ENCODE measurements at regions not wholly inside any gene's neighbourhood (a gene's known extent, or its start where the extent isn't known, plus 50 kb on each side); places are given as distances from the start of the nearest gene placed in this dataset.

DNA sequence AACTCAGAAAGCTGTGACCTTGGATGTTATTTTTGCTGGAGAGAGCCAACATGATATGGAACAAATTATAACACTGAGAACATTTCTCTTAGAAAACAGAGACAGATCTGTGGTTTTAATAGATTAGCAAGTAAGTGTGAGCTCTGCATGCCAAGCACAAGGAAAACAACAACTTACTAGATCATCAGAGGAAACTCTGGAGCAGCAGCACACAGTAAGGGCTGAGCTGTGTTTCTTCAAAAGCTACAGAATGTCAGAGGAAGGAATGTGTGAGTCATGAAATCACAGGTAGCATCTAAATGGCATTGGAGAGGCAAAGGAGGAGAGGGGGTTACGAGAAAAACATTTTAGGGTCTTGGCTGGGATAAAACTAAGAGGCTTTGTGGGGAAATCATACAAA, 283.4 kb upstream of the FZD8 start:
- H3K4me3 ChIP-seq = no peak overlapping the region
- H3K36me3 ChIP-seq = no peaks in the 10 kb centered on the region
- TF ChIP-seq CTCF (IDR thresholded peaks at IDR 0.05; ENCODE audit: low read depth, low read length) = no peak
- no peak overlapping the region for H3K27ac ChIP-seq
- H3K9me3 ChIP-seq (ENCODE audit: low read depth) = no peaks in the 10 kb centered on the region
- peak in 1 of 2 donors; percentile 25 for DNase-seq (ENCODE audit: low read depth in 1 of 2, low spot score in 1 of 2)
- H3K4me1 ChIP-seq (ENCODE audit: low read depth) = peaks cover 17% of the 10 kb centered on the region
- no peaks in the 10 kb centered on the region for H3K27me3 ChIP-seq

- no peak for DNase-seq (ENCODE audit: low read depth in 1 of 2, low spot score in 1 of 2)
- H3K4me1 ChIP-seq (ENCODE audit: low read depth) = peaks cover 17% of the 10 kb centered on the region
- no peak overlapping the region for H3K4me3 ChIP-seq
- H3K27me3 ChIP-seq = no peaks in the 10 kb centered on the region
- H3K27ac ChIP-seq = no peak overlapping the region
- no peak for TF ChIP-seq CTCF (IDR thresholded peaks at IDR 0.05; ENCODE audit: low read depth, low read length)
- no peaks in the 10 kb centered on the region for H3K9me3 ChIP-seq (ENCODE audit: low read depth)
- H3K36me3 ChIP-seq = no peaks in the 10 kb centered on the region
Measured at GRCh38 chr10:35924759-35925158, 282.7 kb upstream of the FZD8 start.

DNA sequence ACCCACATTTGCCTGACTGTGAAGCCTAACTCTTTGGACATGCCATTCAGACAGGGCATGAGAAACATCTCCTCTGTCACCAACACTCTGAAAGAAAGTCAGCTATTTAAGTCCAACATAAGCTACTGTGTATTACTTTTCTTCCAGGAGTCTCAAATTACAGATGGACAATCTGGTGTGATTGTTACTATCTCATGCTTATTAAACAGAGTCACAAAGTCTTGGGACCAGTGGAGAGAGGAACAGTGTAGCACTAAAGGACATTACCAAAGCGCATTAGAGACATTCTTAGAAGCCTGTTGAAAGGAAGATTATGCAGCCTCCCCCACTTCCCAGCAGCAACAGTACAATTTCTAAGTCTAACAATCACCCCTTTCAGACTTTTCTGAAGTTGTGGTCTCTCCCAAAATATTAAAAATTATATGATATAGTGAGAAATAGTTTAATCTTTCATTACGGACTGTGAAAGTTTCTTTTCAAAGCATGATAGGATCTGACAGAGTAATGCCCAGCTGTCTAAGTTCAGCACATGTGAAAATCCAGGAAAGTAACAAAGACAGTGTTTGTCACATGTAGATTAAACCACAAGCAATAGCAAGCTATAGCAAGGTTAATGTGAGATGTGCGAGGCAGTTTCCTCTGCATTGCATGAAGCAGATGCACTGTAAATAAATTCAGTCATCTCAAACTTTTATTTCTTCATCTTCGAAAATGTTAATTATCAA, 280.9 kb upstream of the FZD8 start:
- no peaks in the 10 kb centered on the region for H3K27me3 ChIP-seq
- peaks cover 22% of the 10 kb centered on the region for H3K4me1 ChIP-seq (ENCODE audit: low read depth)
- no peaks in the 10 kb centered on the region for H3K9me3 ChIP-seq (ENCODE audit: low read depth)
- no peak overlapping the region for H3K27ac ChIP-seq
- DNase-seq (ENCODE audit: low read depth in 1 of 2, low spot score in 1 of 2) = no peak
- TF ChIP-seq CTCF (IDR thresholded peaks at IDR 0.05; ENCODE audit: low read depth, low read length) = no peak
- no peak overlapping the region for H3K4me3 ChIP-seq
- H3K36me3 ChIP-seq = no peaks in the 10 kb centered on the region

DNA sequence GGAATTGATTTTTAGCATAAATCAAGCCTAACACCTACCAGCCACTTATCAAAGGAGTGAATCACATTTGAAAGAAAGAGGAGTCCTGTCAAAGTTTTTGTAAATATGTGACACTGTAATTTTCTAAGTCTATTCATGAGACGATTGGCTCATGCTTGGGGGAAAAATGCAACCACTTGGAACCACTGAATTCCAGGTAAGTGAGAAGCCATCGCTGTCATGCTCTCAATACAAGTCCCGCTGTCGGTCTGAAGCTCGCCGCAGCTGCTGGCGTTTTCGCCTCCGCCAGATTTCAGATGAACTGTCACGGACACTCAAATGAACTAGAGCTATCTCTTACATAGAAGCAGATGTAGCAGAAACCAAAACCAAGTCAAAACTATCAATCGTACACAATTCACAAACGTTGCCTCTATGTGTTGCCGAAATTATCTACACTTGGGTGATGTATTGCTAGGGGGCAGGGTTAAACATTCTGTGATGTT, 279.8 kb upstream of the FZD8 start:
- peaks cover 22% of the 10 kb centered on the region for H3K4me1 ChIP-seq (ENCODE audit: low read depth)
- no peak overlapping the region for H3K27ac ChIP-seq
- no peak overlapping the region for H3K4me3 ChIP-seq
- no peak for DNase-seq (ENCODE audit: low read depth in 1 of 2, low spot score in 1 of 2)
- H3K27me3 ChIP-seq = no peaks in the 10 kb centered on the region
- H3K9me3 ChIP-seq (ENCODE audit: low read depth) = no peaks in the 10 kb centered on the region
- H3K36me3 ChIP-seq = no peaks in the 10 kb centered on the region
- TF ChIP-seq CTCF (IDR thresholded peaks at IDR 0.05; ENCODE audit: low read depth, low read length) = no peak

DNA sequence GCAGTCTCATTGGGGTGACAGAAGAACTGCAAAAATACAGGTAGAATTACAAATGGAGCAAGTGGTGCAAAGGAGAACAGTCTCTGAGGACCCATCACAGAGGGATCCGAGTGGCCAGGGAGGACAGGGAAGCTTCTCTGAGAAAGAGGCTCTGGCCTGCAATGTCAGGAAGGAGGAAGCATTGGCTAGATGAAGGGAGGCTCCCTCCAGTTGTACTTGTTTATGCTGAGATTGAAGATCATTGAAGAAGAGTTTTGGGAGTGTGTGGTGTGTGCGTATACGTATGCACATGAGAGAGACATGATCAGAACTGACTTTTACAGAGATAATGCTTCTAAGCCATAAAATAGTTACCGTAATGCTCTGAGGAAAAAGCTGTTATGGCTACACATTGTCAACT, 274.7 kb upstream of the FZD8 start:
- H3K27ac ChIP-seq = no peak overlapping the region
- H3K9me3 ChIP-seq (ENCODE audit: low read depth) = no peaks in the 10 kb centered on the region
- H3K4me1 ChIP-seq (ENCODE audit: low read depth) = peaks cover 16% of the 10 kb centered on the region
- H3K4me3 ChIP-seq = no peak overlapping the region
- DNase-seq (ENCODE audit: low read depth in 1 of 2, low spot score in 1 of 2) = peak in 1 of 2 donors; percentile 58
- no peaks in the 10 kb centered on the region for H3K36me3 ChIP-seq
- H3K27me3 ChIP-seq = no peaks in the 10 kb centered on the region
- TF ChIP-seq CTCF (IDR thresholded peaks at IDR 0.05; ENCODE audit: low read depth, low read length) = peak; percentile 51
